Muscle of leg (tissue), 3 donors: ENCODE measurements at regions not wholly inside any gene's neighbourhood (a gene's known extent, or its start where the extent isn't known, plus 50 kb on each side); places are given as distances from the start of the nearest gene placed in this dataset.

ENCODE experiments used
- DNase-seq: peaks from one replicate; pipeline ENCODE4 v3.0.0; 2013
- H3K27ac ChIP-seq: one replicate; pipeline ENCODE4 v1.5.1; 2013; ENCODE audit warnings: mild to moderate bottlenecking, low read length, control low read depth
- H3K27me3 ChIP-seq: one replicate; pipeline ENCODE4 v1.6.1; 2013; ENCODE audit warnings: low read length; ENCODE audit not compliant: control insufficient read depth, insufficient read depth
- H3K36me3 ChIP-seq: one replicate; pipeline ENCODE4 v1.6.1; 2013; ENCODE audit warnings: low read length; ENCODE audit not compliant: control insufficient read depth, insufficient read depth
- H3K4me1 ChIP-seq: one replicate; pipeline ENCODE4 v1.6.1; 2013; ENCODE audit warnings: low read length; ENCODE audit not compliant: control insufficient read depth, insufficient read depth
- H3K4me3 ChIP-seq: one replicate; pipeline ENCODE4 v1.5.1; 2013; ENCODE audit warnings: low read length, control low read depth
- H3K9me3 ChIP-seq: replicated peaks from 2 replicates; pipeline ENCODE4 v1.6.1; 2013; ENCODE audit warnings: low read depth, low read length; ENCODE audit not compliant: control insufficient read depth
- WGBS: methylation state at CpG from one replicate; pipeline ENCODE4 v1.1.5; 2013; ENCODE audit warnings: missing lambda C conversion rate; ENCODE audit not compliant: insufficient coverage; 5-methylcytosine and 5-hydroxymethylcytosine counted together

- Histone ChIP-seq H3K9me3 (no peaks in the 10 kb centered on the region), H3K27me3 (peaks cover under 1% of the 10 kb centered on the region), H3K27ac (no peak overlapping the region), H3K36me3 (no peaks in the 10 kb centered on the region), H3K4me1 (no peaks in the 10 kb centered on the region), H3K4me3 (no peak overlapping the region)
- DNase-seq, result no peak
- no CpG with 5 or more reads among the region's 2 CpGs for WGBS
Observed at GRCh38 chr1:81471255-81471654, 329.5 kb upstream of the ADGRL2 start.

DNA sequence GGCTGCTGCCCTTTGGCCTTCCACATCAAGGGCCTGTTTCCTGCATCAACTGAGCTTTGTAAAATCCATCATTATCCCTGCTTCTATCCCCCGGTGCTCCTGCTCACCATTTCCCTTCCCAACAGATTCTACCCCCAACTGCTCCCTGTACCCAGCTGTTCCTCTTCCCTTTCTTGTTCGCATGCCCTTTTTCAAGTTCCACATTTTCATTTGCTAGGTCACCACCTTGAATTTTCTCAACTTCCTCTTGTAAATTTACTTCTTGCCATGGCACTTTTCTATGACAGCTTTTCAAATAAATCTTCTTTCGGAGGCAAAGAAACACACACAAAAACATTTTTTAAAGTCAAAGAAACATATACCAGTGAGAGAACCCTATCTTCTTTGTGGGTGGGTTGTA, 330.5 kb upstream of the ADGRL2 start:
- Histone ChIP-seq H3K36me3 (no peaks in the 10 kb centered on the region), H3K4me1 (no peaks in the 10 kb centered on the region), H3K27ac (no peak overlapping the region), H3K9me3 (no peaks in the 10 kb centered on the region), H3K4me3 (no peak overlapping the region), H3K27me3 (peaks cover 2% of the 10 kb centered on the region)
- WGBS, result 67% methylated on average over 2 of the region's 3 CpGs
- peak; percentile 47 for DNase-seq

DNA sequence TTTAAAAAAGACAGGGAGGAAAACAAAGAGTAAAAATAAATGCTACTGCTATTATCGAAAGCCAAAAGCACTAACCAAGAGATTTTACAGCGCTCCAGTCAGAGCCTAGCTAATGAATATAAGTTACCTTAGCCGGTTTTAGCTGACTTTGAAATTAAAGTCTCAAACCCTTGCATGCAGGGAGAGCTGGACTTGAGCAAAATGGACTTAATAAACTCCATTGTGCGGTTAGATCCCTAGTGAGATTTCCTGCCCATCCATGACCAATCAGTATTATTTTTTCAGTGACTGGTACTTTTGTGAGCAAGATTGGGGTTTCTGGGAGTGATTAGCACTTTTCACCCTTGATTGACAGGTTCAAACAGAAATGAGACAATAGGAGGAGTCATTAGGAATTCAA, 333.4 kb upstream of the ADGRL2 start:
- Histone ChIP-seq H3K27ac (no peak overlapping the region), H3K27me3 (peaks cover 2% of the 10 kb centered on the region), H3K36me3 (no peaks in the 10 kb centered on the region), H3K4me1 (no peaks in the 10 kb centered on the region), H3K4me3 (no peak overlapping the region), H3K9me3 (no peaks in the 10 kb centered on the region)
- WGBS, result 56% methylated on average over 1 of the region's 4 CpGs
- DNase-seq, result no peak

DNA sequence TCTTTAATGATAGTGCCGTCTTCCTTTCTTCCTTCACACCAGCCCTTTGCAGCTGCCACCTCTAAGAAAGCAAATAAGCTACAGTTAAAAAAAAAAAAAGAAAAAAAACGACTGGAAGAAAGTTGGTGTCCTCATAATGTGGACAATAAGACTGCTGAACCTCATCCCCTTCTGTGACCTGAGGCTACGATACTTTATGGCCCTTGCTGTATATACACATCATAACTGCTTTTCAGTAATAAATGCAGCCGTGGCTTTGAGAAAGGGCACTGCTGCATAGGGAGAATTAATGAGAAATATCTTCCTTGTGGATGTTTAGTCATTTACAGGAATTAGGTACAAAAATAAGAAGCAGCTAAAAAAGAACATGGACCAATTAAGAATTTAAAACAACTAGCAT, 333.8 kb upstream of the ADGRL2 start:
- Histone ChIP-seq H3K27me3 (peaks cover 2% of the 10 kb centered on the region), H3K4me3 (no peak overlapping the region), H3K36me3 (no peaks in the 10 kb centered on the region), H3K27ac (no peak overlapping the region), H3K9me3 (no peaks in the 10 kb centered on the region), H3K4me1 (no peaks in the 10 kb centered on the region)
- DNase-seq, result no peak
- no CpG with 5 or more reads among the region's 4 CpGs for WGBS

GRCh38 chr1:81463936-81464837, 336.5 kb upstream of the ADGRL2 start:
- no peaks in the 10 kb centered on the region for H3K36me3 ChIP-seq
- DNase-seq, result no peak
- H3K9me3 ChIP-seq, result no peaks in the 10 kb centered on the region
- WGBS, result 15% methylated on average over 2 of the region's 8 CpGs
- peaks cover 2% of the 10 kb centered on the region for H3K27me3 ChIP-seq
- H3K27ac ChIP-seq, result no peak overlapping the region
- H3K4me3 ChIP-seq, result no peak overlapping the region
- H3K4me1 ChIP-seq, result no peaks in the 10 kb centered on the region

GRCh38 chr1:81459043-81459442, 341.7 kb upstream of the ADGRL2 start:
- DNase-seq, result no peak
- no peaks in the 10 kb centered on the region for H3K27me3 ChIP-seq
- H3K4me1 ChIP-seq, result no peaks in the 10 kb centered on the region
- H3K27ac ChIP-seq, result no peak overlapping the region
- H3K4me3 ChIP-seq, result no peak overlapping the region
- no peaks in the 10 kb centered on the region for H3K36me3 ChIP-seq
- H3K9me3 ChIP-seq, result no peaks in the 10 kb centered on the region

GRCh38 chr1:81458186-81458585, 342.5 kb upstream of the ADGRL2 start:
- no peak for DNase-seq
- Histone ChIP-seq H3K36me3 (no peaks in the 10 kb centered on the region), H3K4me1 (no peaks in the 10 kb centered on the region), H3K4me3 (no peak overlapping the region), H3K27me3 (no peaks in the 10 kb centered on the region), H3K9me3 (no peaks in the 10 kb centered on the region), H3K27ac (no peak overlapping the region)
- WGBS, result 100% methylated on average over 1 of the region's 4 CpGs

- no peaks in the 10 kb centered on the region for H3K9me3 ChIP-seq
- 60% methylated on average over 2 of the region's 4 CpGs for WGBS
- no peaks in the 10 kb centered on the region for H3K36me3 ChIP-seq
- H3K27me3 ChIP-seq, result no peaks in the 10 kb centered on the region
- no peaks in the 10 kb centered on the region for H3K4me1 ChIP-seq
- H3K4me3 ChIP-seq, result no peak overlapping the region
- no peak for DNase-seq
- no peak overlapping the region for H3K27ac ChIP-seq
Observed at GRCh38 chr1:81455481-81455880, 345.3 kb upstream of the ADGRL2 start.

- no peak overlapping the region for H3K27ac ChIP-seq
- no CpG with 5 or more reads among the region's 3 CpGs for WGBS
- no peaks in the 10 kb centered on the region for H3K9me3 ChIP-seq
- no peak for DNase-seq
- H3K4me3 ChIP-seq, result no peak overlapping the region
- no peaks in the 10 kb centered on the region for H3K27me3 ChIP-seq
- no peaks in the 10 kb centered on the region for H3K36me3 ChIP-seq
- H3K4me1 ChIP-seq, result no peaks in the 10 kb centered on the region
Observed at GRCh38 chr1:81453971-81454370, 346.8 kb upstream of the ADGRL2 start.

DNA sequence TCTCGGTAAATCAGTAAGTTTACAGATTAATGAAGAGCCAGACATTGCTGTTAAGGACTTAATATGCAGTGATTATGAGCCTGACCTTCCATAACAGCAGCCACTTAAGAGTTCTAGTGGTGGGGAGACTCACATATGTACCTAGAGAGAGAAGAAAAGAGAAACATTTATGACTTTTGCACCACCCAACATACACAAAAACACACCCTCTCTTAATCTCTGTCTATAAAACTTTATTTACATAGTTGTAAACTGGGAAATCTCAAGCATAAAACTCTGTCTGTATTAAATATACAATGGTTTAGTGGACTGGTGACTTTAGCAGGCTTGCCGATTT, 347.4 kb upstream of the ADGRL2 start:
- no CpG with 5 or more reads among the region's 2 CpGs for WGBS
- Histone ChIP-seq H3K27ac (no peak overlapping the region), H3K27me3 (no peaks in the 10 kb centered on the region), H3K9me3 (no peaks in the 10 kb centered on the region), H3K36me3 (no peaks in the 10 kb centered on the region), H3K4me1 (no peaks in the 10 kb centered on the region), H3K4me3 (no peak overlapping the region)
- DNase-seq, result no peak
